ENCODE measurements at regions not wholly inside any gene's neighbourhood (a gene's known extent, or its start where the extent isn't known, plus 50 kb on each side); places are given as distances from the start of the nearest gene placed in this dataset.
A peak's percentile ranks its signal among the peaks of the same experiment; 100 is the strongest.

GRCh38 chr3:68458581-68458980 is 473.8 kb downstream of the TAFA4 start:
- Histone ChIP-seq H3K9me3 (ENCODE audit: severe bottlenecking) (peaks cover 7% of the 10 kb centered on the region), H3K27me3 (ENCODE audit: insufficient read depth, low read depth, severe bottlenecking) (no peaks in the 10 kb centered on the region), H3K4me3 (ENCODE audit: low read depth, low read length) (no peak overlapping the region), H3K27ac (no peak overlapping the region), H3K36me3 (no peaks in the 10 kb centered on the region)
- DNase-seq, result no peak
- no peak for TF ChIP-seq CTCF (IDR thresholded peaks at IDR 0.05; ENCODE audit: low read depth, low read length)

GRCh38 chr3:68448510-68449383 is 483.6 kb downstream of the TAFA4 start:
- H3K27ac ChIP-seq, result no peak overlapping the region
- no peaks in the 10 kb centered on the region for H3K9me3 ChIP-seq (ENCODE audit: severe bottlenecking)
- no peak for TF ChIP-seq CTCF (IDR thresholded peaks at IDR 0.05; ENCODE audit: low read depth, low read length)
- no peaks in the 10 kb centered on the region for H3K36me3 ChIP-seq
- DNase-seq, result no peak
- no peaks in the 10 kb centered on the region for H3K27me3 ChIP-seq (ENCODE audit: insufficient read depth, low read depth, severe bottlenecking)
- no peak overlapping the region for H3K4me3 ChIP-seq (ENCODE audit: low read depth, low read length)

GRCh38 chr3:68447885-68448284 is 484.5 kb downstream of the TAFA4 start:
- Histone ChIP-seq H3K36me3 (no peaks in the 10 kb centered on the region), H3K27me3 (ENCODE audit: insufficient read depth, low read depth, severe bottlenecking) (no peaks in the 10 kb centered on the region), H3K4me3 (ENCODE audit: low read depth, low read length) (no peak overlapping the region), H3K9me3 (ENCODE audit: severe bottlenecking) (no peaks in the 10 kb centered on the region), H3K27ac (no peak overlapping the region)
- peak; percentile 22; the same call in 1 of the 2 replicates for TF ChIP-seq CTCF (IDR thresholded peaks at IDR 0.05; ENCODE audit: low read depth, low read length)
- no peak for DNase-seq

- Histone ChIP-seq H3K4me3 (ENCODE audit: low read depth, low read length) (no peak overlapping the region), H3K27ac (no peak overlapping the region), H3K9me3 (ENCODE audit: severe bottlenecking) (no peaks in the 10 kb centered on the region), H3K27me3 (ENCODE audit: insufficient read depth, low read depth, severe bottlenecking) (no peaks in the 10 kb centered on the region), H3K36me3 (no peaks in the 10 kb centered on the region)
- no peak for TF ChIP-seq CTCF (IDR thresholded peaks at IDR 0.05; ENCODE audit: low read depth, low read length)
- no peak for DNase-seq
Observed at GRCh38 chr3:68441054-68441453, 491.3 kb downstream of the TAFA4 start.

- H3K36me3 ChIP-seq, result no peaks in the 10 kb centered on the region
- H3K27ac ChIP-seq, result no peak overlapping the region
- no peak for DNase-seq
- no peak for TF ChIP-seq CTCF (IDR thresholded peaks at IDR 0.05; ENCODE audit: low read depth, low read length)
- H3K4me3 ChIP-seq (ENCODE audit: low read depth, low read length), result no peak overlapping the region
- H3K27me3 ChIP-seq (ENCODE audit: insufficient read depth, low read depth, severe bottlenecking), result no peaks in the 10 kb centered on the region
- H3K9me3 ChIP-seq (ENCODE audit: severe bottlenecking), result no peaks in the 10 kb centered on the region
Observed at GRCh38 chr3:68436619-68437401, 495.5 kb downstream of the TAFA4 start.
